ENCODE measurements at regions not wholly inside any gene's neighbourhood (a gene's known extent, or its start where the extent isn't known, plus 50 kb on each side); places are given as distances from the start of the nearest gene placed in this dataset.

GRCh38 chr11:45362636-45363035 is 76.5 kb upstream of the SYT13 start:
- peaks cover 2% of the 10 kb centered on the region for H3K27me3 ChIP-seq (ENCODE audit: insufficient read depth, poor library complexity, severe bottlenecking)
- TF ChIP-seq GABPA (IDR thresholded peaks at IDR 0.05; ENCODE audit: low read depth) (no peak), SPI1 (IDR thresholded peaks at IDR 0.05; ENCODE audit: borderline replicate concordance, low read depth) (no peak), CTCF (IDR thresholded peaks at IDR 0.05; ENCODE audit: insufficient read depth, low read length) (no peak), REST (IDR thresholded peaks at IDR 0.05; ENCODE audit: insufficient replicate concordance, low read depth) (no peak), POLR2AphosphoS5 (IDR thresholded peaks at IDR 0.05; ENCODE audit: low read depth) (no peak)
- no peak for DNase-seq (ENCODE audit: low read depth in 1 of 2, low spot score in 1 of 2)

GRCh38 chr11:45361551-45361950 is 75.4 kb upstream of the SYT13 start:
- Histone ChIP-seq H3K27ac (replicated peaks) (no peak overlapping the region), H3K27me3 (ENCODE audit: insufficient read depth, poor library complexity, severe bottlenecking) (peaks cover 2% of the 10 kb centered on the region), H3K4me3 (replicated peaks; ENCODE audit: insufficient read depth, low read length) (no peak overlapping the region)
- DNase-seq (ENCODE audit: low read depth in 1 of 2, low spot score in 1 of 2): no peak
- TF ChIP-seq CTCF (IDR thresholded peaks at IDR 0.05; ENCODE audit: insufficient read depth, low read length) (no peak), REST (IDR thresholded peaks at IDR 0.05; ENCODE audit: insufficient replicate concordance, low read depth) (no peak), GABPA (IDR thresholded peaks at IDR 0.05; ENCODE audit: low read depth) (no peak), SPI1 (IDR thresholded peaks at IDR 0.05; ENCODE audit: borderline replicate concordance, low read depth) (no peak), POLR2AphosphoS5 (IDR thresholded peaks at IDR 0.05; ENCODE audit: low read depth) (no peak)

More at GRCh38 chr11:45362636-45363035, 76.5 kb upstream of the SYT13 start:
- H3K4me3 ChIP-seq (replicated peaks; ENCODE audit: insufficient read depth, low read length): no peak overlapping the region
- H3K27ac ChIP-seq (replicated peaks): no peak overlapping the region

GRCh38 chr11:45355706-45356041 is 69.5 kb upstream of the SYT13 start:
- DNase-seq (ENCODE audit: low read depth in 1 of 2, low spot score in 1 of 2): no peak
- H3K27ac ChIP-seq (replicated peaks): no peak overlapping the region
- no peaks in the 10 kb centered on the region for H3K27me3 ChIP-seq (ENCODE audit: insufficient read depth, poor library complexity, severe bottlenecking)
- no peak overlapping the region for H3K4me3 ChIP-seq (replicated peaks; ENCODE audit: insufficient read depth, low read length)
- TF ChIP-seq CTCF (IDR thresholded peaks at IDR 0.05; ENCODE audit: insufficient read depth, low read length) (no peak), GABPA (IDR thresholded peaks at IDR 0.05; ENCODE audit: low read depth) (no peak), POLR2AphosphoS5 (IDR thresholded peaks at IDR 0.05; ENCODE audit: low read depth) (no peak), REST (IDR thresholded peaks at IDR 0.05; ENCODE audit: insufficient replicate concordance, low read depth) (no peak), SPI1 (IDR thresholded peaks at IDR 0.05; ENCODE audit: borderline replicate concordance, low read depth) (no peak)

Data from HL-60 (cell line).